ENCODE measurements at regions not wholly inside any gene's neighbourhood (a gene's known extent, or its start where the extent isn't known, plus 50 kb on each side); places are given as distances from the start of the nearest gene placed in this dataset.

DNA sequence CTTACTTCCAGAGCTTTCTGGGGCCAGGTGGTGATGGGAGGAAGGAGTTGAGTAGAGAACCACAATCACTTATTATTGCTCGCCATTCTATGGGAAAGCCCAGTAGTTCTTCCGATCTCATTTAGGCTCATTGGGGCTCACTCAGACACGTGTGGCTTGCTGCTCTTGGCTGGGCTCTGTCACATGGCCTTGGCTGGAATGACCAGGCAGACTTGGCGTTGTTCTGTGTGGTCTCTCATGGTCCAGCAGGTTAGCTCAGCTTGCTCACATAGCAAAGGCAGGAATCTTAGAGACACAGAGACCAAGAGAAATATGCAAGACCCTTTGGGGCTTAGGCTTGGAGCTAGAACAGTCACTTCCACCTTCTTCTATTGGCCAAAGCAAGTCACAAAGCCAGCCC lies 261.2 kb downstream of the LOXHD1 start:
- Histone ChIP-seq H3K36me3 (no peaks in the 10 kb centered on the region), H3K4me3 (no peak overlapping the region), H3K27ac (no peak overlapping the region), H3K27me3 (no peaks in the 10 kb centered on the region), H3K9me3 (no peaks in the 10 kb centered on the region), H3K4me1 (no peaks in the 10 kb centered on the region)
- intact Hi-C loops (cut with DNase I): no loop called here
- no peak for DNase-seq (ENCODE audit: extremely low spot score in 2 of 2)
- TF ChIP-seq POLR2A (IDR thresholded peaks at IDR 0.05) (no peak), POLR2AphosphoS5 (IDR thresholded peaks at IDR 0.05; ENCODE audit: insufficient read depth in 1 of 2, low read depth in 1 of 2) (no peak)
- TF ChIP-seq, protein P1, sequence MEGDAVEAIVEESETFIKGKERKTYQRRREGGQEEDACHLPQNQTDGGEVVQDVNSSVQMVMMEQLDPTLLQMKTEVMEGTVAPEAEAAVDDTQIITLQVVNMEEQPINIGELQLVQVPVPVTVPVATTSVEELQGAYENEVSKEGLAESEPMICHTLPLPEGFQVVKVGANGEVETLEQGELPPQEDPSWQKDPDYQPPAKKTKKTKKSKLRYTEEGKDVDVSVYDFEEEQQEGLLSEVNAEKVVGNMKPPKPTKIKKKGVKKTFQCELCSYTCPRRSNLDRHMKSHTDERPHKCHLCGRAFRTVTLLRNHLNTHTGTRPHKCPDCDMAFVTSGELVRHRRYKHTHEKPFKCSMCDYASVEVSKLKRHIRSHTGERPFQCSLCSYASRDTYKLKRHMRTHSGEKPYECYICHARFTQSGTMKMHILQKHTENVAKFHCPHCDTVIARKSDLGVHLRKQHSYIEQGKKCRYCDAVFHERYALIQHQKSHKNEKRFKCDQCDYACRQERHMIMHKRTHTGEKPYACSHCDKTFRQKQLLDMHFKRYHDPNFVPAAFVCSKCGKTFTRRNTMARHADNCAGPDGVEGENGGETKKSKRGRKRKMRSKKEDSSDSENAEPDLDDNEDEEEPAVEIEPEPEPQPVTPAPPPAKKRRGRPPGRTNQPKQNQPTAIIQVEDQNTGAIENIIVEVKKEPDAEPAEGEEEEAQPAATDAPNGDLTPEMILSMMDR (IDR thresholded peaks at IDR 0.05): no peak

DNA sequence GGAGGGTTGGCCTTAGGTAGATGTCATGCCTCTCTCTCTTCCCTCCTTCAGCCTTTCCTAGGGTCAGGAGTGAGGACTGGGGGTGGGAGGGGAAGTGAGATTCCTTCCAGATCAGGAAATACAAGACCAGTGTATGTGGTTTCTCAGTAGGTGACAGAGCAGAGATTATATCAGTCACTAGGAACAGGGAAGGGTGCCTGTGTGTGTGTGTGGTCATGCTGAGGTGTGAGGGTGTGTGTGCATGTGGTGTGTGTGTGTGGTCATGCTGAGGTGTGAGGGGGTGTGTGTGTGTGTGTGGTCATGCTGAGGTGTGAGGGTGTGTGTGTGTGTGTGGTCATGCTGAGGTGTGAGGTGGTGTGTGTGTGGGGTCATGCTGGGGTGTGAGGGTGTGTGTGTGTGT lies 259.8 kb downstream of the LOXHD1 start:
- H3K4me1 ChIP-seq: no peaks in the 10 kb centered on the region
- H3K36me3 ChIP-seq: no peaks in the 10 kb centered on the region
- H3K9me3 ChIP-seq: no peaks in the 10 kb centered on the region
- intact Hi-C loops (cut with DNase I): no loop called here
- TF ChIP-seq POLR2AphosphoS5 (IDR thresholded peaks at IDR 0.05; ENCODE audit: insufficient read depth in 1 of 2, low read depth in 1 of 2): no peak
- TF ChIP-seq, protein P1 (IDR thresholded peaks at IDR 0.05): no peak
- no peak for TF ChIP-seq POLR2A (IDR thresholded peaks at IDR 0.05)
- H3K27ac ChIP-seq: no peak overlapping the region
- no peaks in the 10 kb centered on the region for H3K27me3 ChIP-seq
- H3K4me3 ChIP-seq: no peak overlapping the region
- DNase-seq (ENCODE audit: extremely low spot score in 2 of 2): no peak

DNA sequence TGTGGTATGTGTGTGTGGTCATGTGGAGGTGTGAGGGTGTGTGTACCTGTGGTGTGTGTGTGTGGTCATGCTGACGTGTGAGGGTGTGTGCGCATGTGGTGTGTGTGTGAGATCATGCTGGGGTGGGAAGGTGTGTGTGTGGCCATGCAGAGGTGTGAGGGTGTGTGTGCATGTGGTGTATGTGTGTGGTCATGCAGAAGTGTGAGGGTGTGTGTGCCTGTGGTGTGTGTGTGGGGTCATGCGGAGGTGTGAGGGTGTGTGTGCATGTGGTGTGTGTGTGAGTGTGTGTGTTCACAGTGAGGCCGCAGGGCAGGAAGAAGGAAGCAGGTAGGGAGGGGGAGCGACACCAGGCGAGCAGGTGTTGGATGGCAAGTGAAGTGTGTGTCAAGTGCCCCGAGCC lies 259.0 kb downstream of the LOXHD1 start:
- Histone ChIP-seq H3K4me1 (no peaks in the 10 kb centered on the region), H3K27me3 (no peaks in the 10 kb centered on the region), H3K4me3 (no peak overlapping the region), H3K9me3 (no peaks in the 10 kb centered on the region), H3K36me3 (no peaks in the 10 kb centered on the region), H3K27ac (no peak overlapping the region)
- TF ChIP-seq POLR2A (IDR thresholded peaks at IDR 0.05): no peak
- no peak for TF ChIP-seq POLR2AphosphoS5 (IDR thresholded peaks at IDR 0.05; ENCODE audit: insufficient read depth in 1 of 2, low read depth in 1 of 2)
- TF ChIP-seq, protein P1 (IDR thresholded peaks at IDR 0.05): no peak
- no peak for DNase-seq (ENCODE audit: extremely low spot score in 2 of 2)
- intact Hi-C loops (cut with DNase I): no loop called here

DNA sequence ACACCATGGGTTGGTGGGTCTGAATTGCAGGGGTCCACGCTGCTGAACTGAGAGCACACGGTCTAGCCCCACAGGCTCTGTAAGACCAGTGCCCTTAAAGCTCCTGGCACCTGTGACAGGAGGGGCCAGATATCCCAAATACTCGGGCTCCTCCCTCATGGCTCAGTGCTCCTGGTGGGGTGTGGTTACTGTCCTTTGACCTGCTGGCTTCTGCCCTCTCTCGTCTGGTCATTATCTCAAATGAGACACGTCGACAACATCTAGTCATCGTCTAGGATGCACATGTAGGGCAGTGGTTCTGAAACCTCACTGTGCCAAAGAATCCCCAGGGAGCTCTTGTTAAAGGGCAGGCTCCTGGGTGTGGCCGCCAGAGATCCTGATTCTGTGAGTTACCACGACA lies 258.4 kb downstream of the LOXHD1 start:
- no peak overlapping the region for H3K4me3 ChIP-seq
- no peaks in the 10 kb centered on the region for H3K36me3 ChIP-seq
- no peak overlapping the region for H3K27ac ChIP-seq
- H3K27me3 ChIP-seq: no peaks in the 10 kb centered on the region
- H3K9me3 ChIP-seq: no peaks in the 10 kb centered on the region
- intact Hi-C loops (cut with DNase I): no loop called here
- no peaks in the 10 kb centered on the region for H3K4me1 ChIP-seq
- DNase-seq (ENCODE audit: extremely low spot score in 2 of 2): no peak
- TF ChIP-seq POLR2AphosphoS5 (IDR thresholded peaks at IDR 0.05; ENCODE audit: insufficient read depth in 1 of 2, low read depth in 1 of 2) (no peak), POLR2A (IDR thresholded peaks at IDR 0.05) (no peak)
- TF ChIP-seq, protein P1 (IDR thresholded peaks at IDR 0.05): no peak

DNA sequence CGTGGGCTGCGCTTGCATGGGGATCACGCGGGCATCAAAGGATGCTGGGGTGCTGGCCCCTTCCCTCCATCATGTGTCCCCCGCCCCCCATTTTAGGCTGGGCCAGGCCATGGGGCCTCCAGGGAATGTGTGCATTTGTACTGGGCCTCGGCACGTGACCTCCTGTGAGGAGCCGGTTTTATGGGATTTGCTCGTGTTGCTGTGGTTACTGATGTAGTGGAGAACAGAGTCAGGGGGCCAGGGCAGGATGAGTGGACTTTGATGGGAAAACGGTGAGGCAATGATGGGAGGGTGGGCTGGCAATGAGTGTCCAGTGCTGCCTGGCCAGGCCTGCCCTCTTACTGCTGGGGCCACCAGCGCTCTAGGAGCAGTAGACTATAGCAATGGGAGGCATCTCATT lies 257.7 kb downstream of the LOXHD1 start:
- Histone ChIP-seq H3K27me3 (no peaks in the 10 kb centered on the region), H3K4me3 (no peak overlapping the region), H3K4me1 (no peaks in the 10 kb centered on the region), H3K27ac (no peak overlapping the region), H3K9me3 (no peaks in the 10 kb centered on the region), H3K36me3 (no peaks in the 10 kb centered on the region)
- intact Hi-C loops (cut with DNase I): no loop called here
- no peak for DNase-seq (ENCODE audit: extremely low spot score in 2 of 2)
- TF ChIP-seq POLR2A (IDR thresholded peaks at IDR 0.05): no peak
- no peak for TF ChIP-seq POLR2AphosphoS5 (IDR thresholded peaks at IDR 0.05; ENCODE audit: insufficient read depth in 1 of 2, low read depth in 1 of 2)
- TF ChIP-seq, protein P1 (IDR thresholded peaks at IDR 0.05): no peak

Data from vagina (tissue), 2 donors.